Liver (tissue), 3 donors: ENCODE measurements at regions not wholly inside any gene's neighbourhood (a gene's known extent, or its start where the extent isn't known, plus 50 kb on each side); places are given as distances from the start of the nearest gene placed in this dataset.

Experiments
- JUND ChIP-seq, 2 donors: IDR thresholded peaks; 2 replicates each; pipeline ENCODE4 v1.6.1; 2016; ENCODE audit warnings: antibody characterized with exemption in 2 of 2
- TAF1 ChIP-seq: conservative IDR thresholded peaks from 2 replicates; pipeline ENCODE4 v1.6.1; 2016; ENCODE audit warnings: antibody characterized with exemption, mild to moderate bottlenecking
- YY1 ChIP-seq: IDR thresholded peaks from 2 replicates; pipeline ENCODE4 v1.6.1; 2016; ENCODE audit warnings: antibody characterized with exemption, mild to moderate bottlenecking
- TF ChIP-seq, protein P1 (sequence below): fragments of 150-350 bp; IDR thresholded peaks from 2 replicates; pipeline ENCODE4 v1.5.1; 2017; ENCODE audit warnings: improper control_type of control experiment, low read depth, low read length; ENCODE audit not compliant: missing input control
- donor health status: healthy.
- donor health status: healthy.

DNA sequence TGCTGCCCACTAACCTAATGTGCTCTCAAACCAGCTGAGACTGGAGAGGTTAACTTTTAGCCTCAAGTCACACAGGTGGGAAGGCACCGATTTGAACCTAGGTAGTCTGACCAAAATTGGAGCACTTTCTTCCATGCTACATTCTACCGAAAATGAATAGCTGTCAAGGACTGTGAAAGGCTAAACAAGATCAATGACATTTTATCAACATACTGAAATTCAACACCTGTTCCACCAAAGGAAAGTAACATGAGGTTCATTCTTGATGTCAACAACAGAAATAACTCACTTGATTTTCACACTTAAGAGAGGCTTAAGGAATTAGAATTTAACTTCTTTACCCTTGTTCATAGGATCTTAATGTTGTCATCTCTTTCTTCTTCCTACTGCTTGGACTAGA, 284.4 kb upstream of the MON1B start:
- TF ChIP-seq TAF1 (no peak), YY1 (no peak), JUND (IDR thresholded peaks at IDR 0.05) (no peak)
- TF ChIP-seq, protein P1, sequence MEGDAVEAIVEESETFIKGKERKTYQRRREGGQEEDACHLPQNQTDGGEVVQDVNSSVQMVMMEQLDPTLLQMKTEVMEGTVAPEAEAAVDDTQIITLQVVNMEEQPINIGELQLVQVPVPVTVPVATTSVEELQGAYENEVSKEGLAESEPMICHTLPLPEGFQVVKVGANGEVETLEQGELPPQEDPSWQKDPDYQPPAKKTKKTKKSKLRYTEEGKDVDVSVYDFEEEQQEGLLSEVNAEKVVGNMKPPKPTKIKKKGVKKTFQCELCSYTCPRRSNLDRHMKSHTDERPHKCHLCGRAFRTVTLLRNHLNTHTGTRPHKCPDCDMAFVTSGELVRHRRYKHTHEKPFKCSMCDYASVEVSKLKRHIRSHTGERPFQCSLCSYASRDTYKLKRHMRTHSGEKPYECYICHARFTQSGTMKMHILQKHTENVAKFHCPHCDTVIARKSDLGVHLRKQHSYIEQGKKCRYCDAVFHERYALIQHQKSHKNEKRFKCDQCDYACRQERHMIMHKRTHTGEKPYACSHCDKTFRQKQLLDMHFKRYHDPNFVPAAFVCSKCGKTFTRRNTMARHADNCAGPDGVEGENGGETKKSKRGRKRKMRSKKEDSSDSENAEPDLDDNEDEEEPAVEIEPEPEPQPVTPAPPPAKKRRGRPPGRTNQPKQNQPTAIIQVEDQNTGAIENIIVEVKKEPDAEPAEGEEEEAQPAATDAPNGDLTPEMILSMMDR: no peak
